Breast epithelium (tissue), 4 donors: ENCODE measurements at regions not wholly inside any gene's neighbourhood (a gene's known extent, or its start where the extent isn't known, plus 50 kb on each side); places are given as distances from the start of the nearest gene placed in this dataset.

ENCODE experiments used
- DNase-seq, 2 donors: peaks; one replicate each; pipeline ENCODE4 v3.0.0-alpha.2; 2019; ENCODE audit warnings: low spot score in 2 of 2
- H3K27ac ChIP-seq, 2 donors: fragments of 200-600 bp; sonication (generic) in 1 of 2; one replicate each; pipeline ENCODE4 v1.5.1; 2016 to 2019; ENCODE audit warnings: mild to moderate bottlenecking in 1 of 2
- H3K27me3 ChIP-seq, 2 donors: fragments of 200-600 bp; sonication (generic) in 1 of 2; one replicate each; pipeline versions ENCODE4 v1.5.1 to v1.6.0; 2017 to 2019; ENCODE audit warnings: control low read depth in 1 of 2, mild to moderate bottlenecking in 1 of 2
- H3K36me3 ChIP-seq: fragments of 200-600 bp; one replicate; pipeline ENCODE4 v1.5.1; 2019
- H3K4me1 ChIP-seq, 2 donors: fragments of 200-600 bp; sonication (generic); one replicate each; pipeline ENCODE4 v1.5.1; 2016 to 2019; ENCODE audit warnings: control low read depth in 1 of 2
- H3K4me3 ChIP-seq, 3 donors: fragments of 200-600 bp; sonication (generic); 1 replicate in 2 of 3; 2 replicates in 1 of 3; pipeline ENCODE4 v1.5.1; 2016 to 2019; ENCODE audit warnings: mild to moderate bottlenecking in 3 of 3, moderate library complexity in 2 of 3
- H3K9me3 ChIP-seq, 2 donors: fragments of 200-600 bp; sonication (generic) in 1 of 2; one replicate each; pipeline ENCODE4 v1.5.1; 2016 to 2019; ENCODE audit warnings: control low read depth in 1 of 2
- POLR2A ChIP-seq: fragments of 450-650 bp; IDR thresholded peaks from one replicate; pipeline ENCODE4 v1.6.1; 2016; ENCODE audit warnings: antibody characterized with exemption, mild to moderate bottlenecking, moderate library complexity
- POLR2AphosphoS5 ChIP-seq, 3 donors: sonication (generic); formaldehyde crosslinking; IDR thresholded peaks; one replicate each; pipeline ENCODE4 v1.6.1; 2017; ENCODE audit warnings: antibody characterized with exemption in 3 of 3
- intact Hi-C: fragments of 100-400 bp; cut with DNase I; formaldehyde crosslinking; loops from one replicate; pipeline ENCODE4 v1.15.1; 2023; ENCODE audit warnings: low total_unique reads
- TF ChIP-seq, protein P1 (sequence below), 3 donors: fragments of 450-650 bp; IDR thresholded peaks; one replicate each; pipeline ENCODE4 v1.5.1; 2016 to 2017; ENCODE audit warnings: antibody characterized with exemption in 3 of 3, mild to moderate bottlenecking in 3 of 3, moderate library complexity in 3 of 3

DNA sequence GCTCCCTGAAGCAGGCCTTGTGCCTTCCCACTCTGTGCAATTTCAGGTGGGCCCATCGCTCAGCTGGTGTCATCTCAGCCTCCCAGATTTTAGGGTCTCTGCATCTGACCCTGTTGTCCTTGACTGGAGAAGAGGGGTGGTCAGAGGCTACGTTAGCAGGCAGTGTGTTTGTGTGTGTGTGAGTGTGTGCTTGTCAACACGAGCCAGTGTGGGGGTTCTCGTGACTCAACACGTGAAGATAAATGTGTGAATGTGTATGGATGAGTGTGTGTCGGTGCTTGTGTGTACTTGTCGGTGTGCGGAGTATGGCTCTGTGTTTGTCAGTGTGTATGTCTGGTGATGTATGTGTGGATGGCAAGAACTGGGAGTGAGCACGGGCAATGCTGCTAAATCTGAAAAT is 142.6 kb upstream of the KLF4 start:
- no peaks in the 10 kb centered on the region for H3K4me1 ChIP-seq
- H3K27me3 ChIP-seq = no peaks in the 10 kb centered on the region
- H3K27ac ChIP-seq = peak overlapping the region in 1 of 2 donors; percentile 80
- no peaks in the 10 kb centered on the region for H3K9me3 ChIP-seq
- intact Hi-C loops = no loop called here
- no peak for TF ChIP-seq POLR2A
- TF ChIP-seq, protein P1, sequence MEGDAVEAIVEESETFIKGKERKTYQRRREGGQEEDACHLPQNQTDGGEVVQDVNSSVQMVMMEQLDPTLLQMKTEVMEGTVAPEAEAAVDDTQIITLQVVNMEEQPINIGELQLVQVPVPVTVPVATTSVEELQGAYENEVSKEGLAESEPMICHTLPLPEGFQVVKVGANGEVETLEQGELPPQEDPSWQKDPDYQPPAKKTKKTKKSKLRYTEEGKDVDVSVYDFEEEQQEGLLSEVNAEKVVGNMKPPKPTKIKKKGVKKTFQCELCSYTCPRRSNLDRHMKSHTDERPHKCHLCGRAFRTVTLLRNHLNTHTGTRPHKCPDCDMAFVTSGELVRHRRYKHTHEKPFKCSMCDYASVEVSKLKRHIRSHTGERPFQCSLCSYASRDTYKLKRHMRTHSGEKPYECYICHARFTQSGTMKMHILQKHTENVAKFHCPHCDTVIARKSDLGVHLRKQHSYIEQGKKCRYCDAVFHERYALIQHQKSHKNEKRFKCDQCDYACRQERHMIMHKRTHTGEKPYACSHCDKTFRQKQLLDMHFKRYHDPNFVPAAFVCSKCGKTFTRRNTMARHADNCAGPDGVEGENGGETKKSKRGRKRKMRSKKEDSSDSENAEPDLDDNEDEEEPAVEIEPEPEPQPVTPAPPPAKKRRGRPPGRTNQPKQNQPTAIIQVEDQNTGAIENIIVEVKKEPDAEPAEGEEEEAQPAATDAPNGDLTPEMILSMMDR (IDR thresholded peaks at IDR 0.05) = no peak
- no peak for TF ChIP-seq POLR2AphosphoS5 (IDR thresholded peaks at IDR 0.05)
- DNase-seq = no peak
- H3K36me3 ChIP-seq = no peaks in the 10 kb centered on the region
- H3K4me3 ChIP-seq = no peak overlapping the region

DNA sequence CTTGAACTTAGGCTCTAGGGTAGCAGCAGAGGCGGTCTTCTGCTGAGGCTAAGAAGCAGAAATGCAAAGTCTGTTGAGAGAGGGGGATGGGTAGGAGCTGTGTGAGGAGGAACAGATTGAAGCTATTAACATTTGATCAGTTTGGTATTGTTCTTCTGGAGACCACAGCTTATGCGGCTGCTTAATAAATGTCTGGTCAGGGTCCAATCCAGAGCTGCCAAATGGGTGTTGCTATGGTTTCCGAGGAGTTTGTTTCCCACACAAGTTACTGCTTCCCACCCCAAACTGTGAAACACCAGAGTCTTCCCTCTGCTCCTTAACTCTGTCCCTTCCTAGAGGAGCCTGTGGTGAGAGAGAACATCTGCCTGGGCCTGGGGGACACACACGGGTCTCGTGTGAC is 142.2 kb upstream of the KLF4 start:
- intact Hi-C loops = no loop called here
- no peak overlapping the region for H3K4me3 ChIP-seq
- TF ChIP-seq POLR2AphosphoS5 (IDR thresholded peaks at IDR 0.05) (no peak), POLR2A (no peak)
- TF ChIP-seq, protein P1 (IDR thresholded peaks at IDR 0.05) = no peak
- no peaks in the 10 kb centered on the region for H3K9me3 ChIP-seq
- H3K4me1 ChIP-seq = no peaks in the 10 kb centered on the region
- DNase-seq = peak in 1 of 2 donors; percentile 19
- no peaks in the 10 kb centered on the region for H3K27me3 ChIP-seq
- H3K27ac ChIP-seq = peak overlapping the region in 1 of 2 donors; percentile 80
- no peaks in the 10 kb centered on the region for H3K36me3 ChIP-seq

DNA sequence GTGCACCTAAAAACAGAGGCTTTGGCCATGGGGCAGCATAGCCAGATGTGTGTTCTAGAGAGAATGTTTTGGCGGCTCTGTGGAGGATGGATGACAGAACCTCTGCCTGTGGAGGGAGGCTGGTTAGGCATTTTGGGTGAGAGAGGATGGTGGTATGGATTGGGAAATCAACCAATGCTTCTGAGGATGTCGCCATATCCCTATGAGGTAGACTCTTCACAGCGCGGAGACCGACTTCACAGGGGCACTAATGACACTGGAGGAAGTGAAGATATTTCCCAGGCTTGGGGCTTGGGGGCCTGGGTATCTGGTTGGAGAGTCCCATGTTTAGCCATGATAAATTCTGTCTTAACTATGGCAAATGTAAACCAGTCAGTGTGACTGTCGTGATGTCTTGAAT is 140.6 kb upstream of the KLF4 start:
- no peak overlapping the region for H3K27ac ChIP-seq
- H3K27me3 ChIP-seq = no peaks in the 10 kb centered on the region
- TF ChIP-seq POLR2AphosphoS5 (IDR thresholded peaks at IDR 0.05) = no peak
- TF ChIP-seq, protein P1 (IDR thresholded peaks at IDR 0.05) = no peak
- no peak for TF ChIP-seq POLR2A
- no peak overlapping the region for H3K4me3 ChIP-seq
- intact Hi-C loops = no loop called here
- H3K9me3 ChIP-seq = no peaks in the 10 kb centered on the region
- no peaks in the 10 kb centered on the region for H3K4me1 ChIP-seq
- H3K36me3 ChIP-seq = no peaks in the 10 kb centered on the region
- no peak for DNase-seq

DNA sequence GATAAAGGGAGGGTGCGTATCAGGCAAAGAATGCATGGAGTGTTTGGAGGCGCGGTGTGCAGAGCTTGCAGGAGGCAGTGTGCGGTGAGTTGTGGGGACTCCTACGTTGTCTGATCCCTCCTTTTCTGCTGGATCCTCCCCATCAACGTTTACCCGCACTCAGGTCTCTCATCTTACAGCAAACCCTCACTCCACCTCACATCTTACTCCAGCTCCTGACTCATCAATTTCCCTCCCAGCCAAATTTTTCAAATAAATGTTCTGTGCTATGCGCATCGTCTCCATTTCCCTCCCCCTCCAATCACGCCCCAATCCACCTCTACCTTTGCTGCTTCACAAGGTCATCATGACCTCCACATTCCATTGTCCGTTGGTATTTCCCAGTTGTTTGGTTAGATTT is 138.9 kb upstream of the KLF4 start:
- no peaks in the 10 kb centered on the region for H3K9me3 ChIP-seq
- intact Hi-C loops = no loop called here
- TF ChIP-seq POLR2A = no peak
- no peak for TF ChIP-seq POLR2AphosphoS5 (IDR thresholded peaks at IDR 0.05)
- TF ChIP-seq, protein P1 (IDR thresholded peaks at IDR 0.05) = no peak
- no peaks in the 10 kb centered on the region for H3K4me1 ChIP-seq
- no peak for DNase-seq
- H3K4me3 ChIP-seq = no peak overlapping the region
- no peaks in the 10 kb centered on the region for H3K27me3 ChIP-seq
- no peaks in the 10 kb centered on the region for H3K36me3 ChIP-seq
- no peak overlapping the region for H3K27ac ChIP-seq

DNA sequence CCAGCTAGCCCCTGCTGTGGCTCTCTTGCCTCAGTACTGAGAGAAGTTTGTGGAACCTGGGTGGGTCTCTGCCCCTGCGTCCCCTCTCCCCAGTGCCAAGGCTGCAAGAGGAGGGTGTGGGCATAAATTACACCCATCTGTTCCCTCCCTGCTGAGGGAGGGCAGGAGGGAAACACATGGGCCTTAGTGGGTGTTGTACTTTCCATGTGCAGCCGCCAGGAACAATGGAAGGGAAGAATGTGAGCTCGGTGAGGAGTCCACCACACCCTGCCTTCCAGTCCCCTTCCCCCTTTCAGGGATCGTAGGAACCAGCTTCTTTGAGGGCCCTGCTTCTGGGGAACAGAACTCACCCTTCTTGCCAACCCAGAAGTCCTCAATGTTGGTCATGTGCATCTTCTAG is 138.2 kb upstream of the KLF4 start:
- H3K4me3 ChIP-seq = no peak overlapping the region
- H3K36me3 ChIP-seq = no peaks in the 10 kb centered on the region
- DNase-seq = no peak
- no peaks in the 10 kb centered on the region for H3K27me3 ChIP-seq
- no peaks in the 10 kb centered on the region for H3K9me3 ChIP-seq
- H3K4me1 ChIP-seq = no peaks in the 10 kb centered on the region
- TF ChIP-seq POLR2A (no peak), POLR2AphosphoS5 (IDR thresholded peaks at IDR 0.05) (no peak)
- TF ChIP-seq, protein P1 (IDR thresholded peaks at IDR 0.05) = no peak
- H3K27ac ChIP-seq = no peak overlapping the region
- intact Hi-C loops = no loop called here
